Femur (tissue), 1 donor: ENCODE measurements at regions not wholly inside any gene's neighbourhood (a gene's known extent, or its start where the extent isn't known, plus 50 kb on each side); places are given as distances from the start of the nearest gene placed in this dataset.
"Not testable (repeated sequence)": the region's sequence is repeated elsewhere in the genome, so short reads cannot be mapped to it uniquely, and the experiment has no call there.

ENCODE experiments used
- DNase-seq: peaks from one replicate; pipeline ENCODE4 v3.0.0-alpha.2; 2017

DNA sequence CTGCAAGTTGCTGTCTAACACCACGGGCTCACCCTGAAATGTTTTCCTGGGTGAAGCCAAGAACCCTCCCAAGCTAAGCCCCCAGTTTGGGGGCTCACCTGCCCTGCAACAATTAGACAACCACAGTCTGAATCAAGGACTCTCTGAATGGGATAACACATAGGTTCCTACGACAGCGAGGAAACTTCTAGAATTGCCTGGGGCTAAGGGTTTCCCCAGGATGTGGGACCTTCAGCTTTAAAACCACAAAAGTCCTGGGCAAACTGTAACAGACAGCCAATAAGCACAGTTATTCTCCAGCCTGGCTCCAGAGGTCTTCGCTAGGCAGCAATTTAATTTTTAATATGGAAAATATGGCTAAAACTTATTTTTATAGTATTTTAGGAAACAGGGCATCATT is 162.6 kb downstream of the PRKX start:
- no peak for DNase-seq

DNA sequence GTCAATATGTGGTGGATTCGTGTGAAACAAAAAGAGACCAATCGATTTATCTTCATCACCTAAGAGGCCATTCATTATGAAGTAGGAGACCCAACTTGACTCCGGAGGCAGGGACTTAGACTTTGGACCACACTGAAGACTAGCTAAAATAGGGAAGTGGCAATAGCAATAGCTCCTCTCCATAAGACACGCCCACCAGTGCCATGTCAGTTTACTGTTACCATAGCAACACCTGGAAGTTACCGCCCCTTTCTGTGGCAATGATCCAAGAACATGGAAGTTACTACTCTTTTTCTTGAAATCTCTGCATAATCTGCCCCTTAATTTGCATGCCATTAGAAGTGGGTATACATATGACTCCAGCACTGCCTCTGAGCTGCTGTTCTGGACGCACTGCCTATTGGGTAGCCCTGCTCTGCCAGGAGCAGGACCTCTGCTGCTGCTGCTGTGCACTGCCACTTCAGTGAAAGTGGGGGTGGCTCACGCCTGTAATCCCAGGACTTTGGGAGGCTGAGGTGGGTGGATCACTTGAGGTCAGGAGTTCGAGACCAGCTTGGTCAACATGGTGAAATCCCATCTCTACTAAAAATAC is 163.2 kb downstream of the PRKX start:
- no peak for DNase-seq

DNA sequence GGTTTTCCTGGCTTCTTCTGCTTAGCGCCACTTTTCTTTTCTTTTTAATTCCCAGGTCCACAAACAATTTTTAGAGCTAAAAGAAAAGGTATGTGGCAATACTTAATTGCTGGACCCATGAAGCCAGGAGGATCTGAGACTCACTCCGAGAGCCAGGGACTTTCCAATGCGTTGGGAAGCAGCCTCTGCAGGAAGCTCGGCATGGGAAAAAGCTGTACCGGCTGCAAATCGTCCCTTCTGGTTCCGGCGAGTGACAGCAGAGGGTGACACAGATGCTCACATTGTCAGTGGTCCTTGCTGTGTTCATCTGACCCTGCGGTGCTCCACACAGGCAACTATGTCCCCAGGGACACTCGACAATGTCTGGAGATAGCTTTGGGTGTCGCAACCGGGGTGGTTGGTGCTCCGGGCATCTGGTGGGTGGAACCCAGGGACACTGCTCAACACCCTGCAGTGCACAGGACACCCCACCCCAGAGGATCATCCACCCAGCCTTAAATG is 164.0 kb downstream of the PRKX start:
- DNase-seq: peak; percentile 60

DNA sequence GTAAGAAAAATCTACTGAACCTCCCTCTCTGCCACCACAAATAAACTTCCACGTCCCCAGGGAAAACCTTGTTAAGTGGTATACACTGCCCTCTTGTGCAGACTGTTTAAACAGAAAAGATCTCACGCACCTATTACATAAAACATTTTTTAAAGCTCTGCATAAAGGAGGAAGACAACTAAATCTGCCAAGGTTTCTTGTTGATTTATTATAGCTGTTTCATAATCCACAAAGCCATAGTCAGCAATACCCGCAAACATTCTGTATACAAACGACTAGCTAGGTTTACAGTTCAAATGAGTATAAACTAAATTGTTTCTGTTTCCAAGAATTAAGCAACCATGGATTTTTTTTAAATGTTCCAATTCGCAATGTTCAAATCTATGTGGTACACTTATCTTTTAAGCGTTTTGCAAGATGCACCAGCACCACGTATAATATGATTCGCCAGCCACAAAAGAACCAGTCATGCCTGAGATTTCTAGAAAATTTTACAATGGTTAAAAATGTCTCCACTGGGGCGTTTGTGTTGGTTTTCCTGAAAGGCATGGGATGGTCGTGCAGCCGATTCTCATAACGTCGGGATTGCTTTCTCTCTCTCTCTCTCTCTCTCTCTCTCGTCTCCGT is 164.6 kb downstream of the PRKX start:
- DNase-seq: peak; percentile 59

DNA sequence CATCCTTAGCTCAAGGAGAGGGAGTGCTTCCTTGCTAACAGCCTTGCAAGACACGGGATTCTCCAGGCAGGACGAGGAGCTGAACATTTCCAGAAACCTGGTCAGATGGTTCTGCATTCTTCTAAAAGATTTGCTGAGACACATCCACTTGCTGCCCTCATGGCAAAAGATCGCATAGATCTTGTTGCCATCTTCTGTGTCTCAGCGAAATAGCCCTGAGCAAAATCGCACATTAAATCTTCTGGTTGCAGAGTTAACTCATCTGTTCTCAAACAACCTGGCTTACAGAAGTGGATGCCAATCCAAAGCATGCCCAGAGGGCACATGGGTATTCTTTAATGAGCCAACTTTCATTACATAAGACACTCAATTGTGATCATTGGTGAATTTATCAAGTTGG is 167.5 kb downstream of the PRKX start:
- DNase-seq: no peak

DNA sequence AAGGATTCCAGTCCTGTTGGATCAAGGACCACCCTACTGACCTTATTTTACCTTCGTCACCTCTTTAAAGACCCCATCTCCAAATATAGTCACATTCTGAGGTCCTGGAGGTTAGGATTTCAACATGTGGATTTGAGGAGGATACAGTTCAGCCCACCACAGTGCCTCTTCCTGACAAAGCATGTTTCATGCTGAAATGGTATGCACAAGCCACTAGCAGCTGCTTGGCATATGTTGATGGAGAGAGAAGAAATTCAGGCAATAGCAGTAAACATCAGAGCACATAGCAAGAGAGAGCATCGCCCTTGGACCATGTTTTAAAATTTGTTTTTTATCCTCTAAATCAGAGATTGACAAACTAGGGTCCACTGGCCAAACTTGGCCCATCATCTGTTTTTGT is 172.1 kb downstream of the PRKX start:
- DNase-seq: no peak

DNA sequence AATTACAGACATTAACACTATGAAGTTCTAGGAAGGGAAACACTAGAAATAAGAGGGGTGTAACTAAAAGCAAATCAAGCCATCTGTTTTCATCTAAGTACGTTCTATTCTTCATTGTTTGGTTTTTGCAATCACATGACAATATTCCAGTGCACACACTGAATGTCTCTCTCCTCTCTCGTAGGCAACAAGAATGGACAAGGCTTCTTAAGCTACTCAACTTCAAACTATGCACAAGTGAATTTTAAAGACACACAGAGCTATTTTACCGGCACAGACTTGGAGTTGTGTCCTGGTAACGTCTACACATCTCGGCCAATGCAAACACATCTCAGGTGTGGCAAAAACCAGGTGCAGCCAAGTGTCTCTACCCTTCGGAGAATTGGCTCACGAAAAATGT is 173.3 kb downstream of the PRKX start:
- no peak for DNase-seq

DNA sequence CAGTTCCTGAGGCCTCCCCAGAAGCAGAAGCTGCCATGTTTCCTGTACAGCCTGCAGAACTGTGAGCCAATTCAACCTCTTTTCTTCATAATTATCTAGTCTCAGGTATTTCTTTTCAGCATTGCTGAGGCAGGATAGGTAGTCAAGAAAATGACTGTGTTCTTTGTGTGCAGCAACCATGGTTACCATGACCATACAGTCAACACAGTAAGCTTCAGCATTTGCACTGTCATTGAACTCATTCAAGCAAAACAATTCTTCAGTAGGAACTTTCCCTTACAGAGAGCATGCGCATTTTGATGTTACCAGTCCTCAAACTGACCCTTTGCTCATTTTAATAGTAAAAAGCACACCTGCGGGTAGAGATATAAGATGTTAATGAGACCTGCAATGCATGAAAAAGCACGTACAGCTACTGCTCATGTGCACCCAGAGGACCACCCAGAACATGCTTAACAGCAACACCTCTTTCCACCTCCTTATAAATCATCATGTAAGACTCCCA is 180.8 kb downstream of the PRKX start:
- no peak for DNase-seq

DNA sequence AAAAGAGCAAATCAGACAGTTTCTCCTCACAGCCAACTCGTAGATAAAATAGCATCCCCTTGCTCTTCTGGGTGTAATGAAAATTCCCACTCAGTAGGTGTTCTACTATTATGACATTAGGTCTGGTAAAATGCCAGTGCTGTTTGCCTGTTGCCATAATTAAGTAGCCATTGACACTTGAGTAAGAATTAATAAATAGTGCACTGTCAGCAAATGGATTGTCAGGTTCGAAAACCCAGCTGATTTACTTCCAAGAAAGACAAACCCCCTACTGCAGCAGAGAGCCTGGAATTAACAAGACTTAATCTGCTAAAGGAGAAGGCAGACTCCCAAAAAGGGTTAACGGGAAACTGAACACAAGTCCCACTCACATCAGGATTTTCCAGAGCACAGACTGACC is 182.0 kb downstream of the PRKX start:
- not testable (repeated sequence) for DNase-seq

DNA sequence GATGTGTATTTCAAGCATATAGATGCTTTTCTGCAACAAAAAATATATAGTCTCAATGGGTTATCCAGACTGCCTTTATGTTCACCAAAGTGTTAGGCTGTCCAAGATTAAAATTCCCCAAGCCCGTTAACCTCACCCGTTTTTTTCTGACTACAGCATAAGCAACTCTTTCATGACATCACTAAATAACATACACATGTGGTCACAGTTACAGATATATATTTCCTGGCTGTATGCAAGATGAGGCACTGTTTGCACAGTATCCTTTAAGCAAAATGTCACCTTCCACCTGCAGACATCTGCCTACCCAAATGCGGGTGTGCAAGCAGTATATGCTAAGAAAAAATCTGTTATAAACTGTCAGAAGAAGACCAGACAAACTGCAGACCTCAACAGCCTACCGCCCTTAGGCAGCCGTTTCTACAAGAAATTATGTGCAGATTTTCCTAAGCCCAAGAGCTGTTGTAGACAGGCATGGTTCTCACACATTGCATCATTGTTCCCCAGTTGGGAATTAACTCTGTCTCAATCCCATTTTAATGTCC is 183.1 kb upstream of the MXRA5 start:
- no peak for DNase-seq

DNA sequence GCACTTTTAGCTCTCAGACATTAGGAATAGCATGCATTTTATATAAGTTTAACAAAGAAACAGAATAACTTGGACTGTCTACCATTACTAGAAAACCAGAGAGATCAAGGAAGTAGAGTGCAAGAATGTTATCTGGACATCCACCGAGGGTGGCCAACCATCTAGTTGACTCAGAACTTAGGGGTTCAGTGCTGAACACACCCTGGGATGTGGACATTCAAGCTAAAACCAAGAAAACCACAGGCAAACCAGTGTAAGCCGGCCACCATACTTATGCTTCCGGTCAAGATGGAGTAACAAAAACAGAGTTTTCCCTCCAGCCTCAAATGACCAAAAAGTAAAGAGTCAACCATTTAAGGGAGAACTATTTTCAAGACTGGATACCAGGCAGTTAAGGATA is 181.4 kb upstream of the MXRA5 start:
- DNase-seq: no peak

DNA sequence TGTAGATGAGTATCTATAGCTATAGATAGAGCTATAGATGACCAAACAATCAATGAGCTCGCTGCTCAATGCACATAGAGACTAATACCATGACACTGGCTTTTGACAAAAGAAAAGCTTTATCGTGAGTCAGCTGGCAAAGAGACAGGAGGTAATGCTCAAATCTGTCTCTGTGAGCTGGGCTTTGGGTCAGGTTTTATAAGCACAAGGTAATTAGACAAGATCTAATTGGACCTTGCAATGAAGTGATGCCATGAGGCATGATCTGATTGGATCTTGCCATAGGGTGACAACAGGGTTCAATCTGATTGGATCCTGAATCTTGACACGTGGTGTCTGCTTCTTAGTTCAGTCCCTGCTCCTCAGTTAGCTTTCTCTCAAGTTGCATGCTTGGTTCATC is 180.7 kb upstream of the MXRA5 start:
- no peak for DNase-seq

DNA sequence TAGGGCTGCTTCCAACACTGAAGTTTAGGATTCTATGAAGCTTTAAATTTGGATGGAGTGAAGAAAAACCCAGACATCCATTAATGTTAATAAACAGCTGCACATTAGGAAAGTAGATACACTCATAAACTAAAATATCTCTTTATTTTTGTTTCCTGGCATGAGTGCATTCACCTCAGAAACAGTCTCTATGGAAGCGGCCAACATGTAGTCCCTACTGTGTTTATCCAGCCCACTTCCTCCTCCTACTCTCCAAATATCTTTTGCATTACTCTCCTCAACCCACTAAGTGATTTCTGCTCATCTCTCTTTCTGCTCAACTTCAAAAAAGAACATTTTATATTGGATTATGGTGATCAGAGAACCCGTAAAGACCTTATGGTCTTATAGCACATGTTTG is 180.3 kb upstream of the MXRA5 start:
- no peak for DNase-seq

DNA sequence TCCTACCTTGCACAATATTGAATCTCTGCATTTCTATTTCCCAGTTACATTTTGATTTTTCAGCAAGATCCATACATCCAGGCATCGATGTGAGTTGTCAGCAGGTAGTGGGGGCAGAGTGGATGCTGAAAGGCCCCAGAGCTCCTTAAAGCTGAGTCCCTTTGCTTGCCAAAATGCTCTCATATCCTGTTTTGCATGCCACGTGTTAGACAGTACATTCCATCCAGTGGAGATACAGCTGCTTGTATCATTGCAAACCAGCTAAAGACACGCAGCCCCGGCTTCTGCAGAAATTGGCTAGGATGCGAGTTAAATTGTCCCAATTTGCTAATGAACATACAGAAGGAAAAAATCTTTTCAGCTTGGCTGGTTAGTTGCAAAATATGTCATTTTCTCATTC is 179.6 kb upstream of the MXRA5 start:
- DNase-seq: peak; percentile 65

DNA sequence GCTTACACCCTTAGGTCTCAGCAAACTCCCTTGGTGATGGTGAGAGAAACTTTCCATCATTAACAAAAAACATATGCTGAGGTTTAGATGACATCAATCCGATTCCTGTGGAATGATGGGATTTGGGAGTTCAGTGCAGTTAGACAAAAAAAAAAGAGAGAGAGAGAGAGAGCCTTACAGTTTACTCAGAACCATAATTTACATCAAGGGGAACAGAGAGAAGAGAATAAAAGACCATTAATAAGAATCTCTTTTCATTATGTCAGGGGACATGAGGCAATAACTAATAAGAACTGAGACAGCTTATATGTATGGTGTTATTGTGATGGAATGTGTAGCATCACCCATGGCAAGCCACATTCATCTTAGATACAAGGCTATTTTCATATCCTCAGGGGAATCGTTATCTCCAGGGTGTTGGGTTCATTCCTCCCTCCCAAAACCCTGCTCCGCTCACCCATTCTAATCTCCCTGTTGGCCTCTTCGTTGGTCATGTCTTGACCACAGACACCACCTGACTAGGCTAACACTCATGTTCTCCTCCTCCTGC is 175.7 kb upstream of the MXRA5 start:
- no peak for DNase-seq

DNA sequence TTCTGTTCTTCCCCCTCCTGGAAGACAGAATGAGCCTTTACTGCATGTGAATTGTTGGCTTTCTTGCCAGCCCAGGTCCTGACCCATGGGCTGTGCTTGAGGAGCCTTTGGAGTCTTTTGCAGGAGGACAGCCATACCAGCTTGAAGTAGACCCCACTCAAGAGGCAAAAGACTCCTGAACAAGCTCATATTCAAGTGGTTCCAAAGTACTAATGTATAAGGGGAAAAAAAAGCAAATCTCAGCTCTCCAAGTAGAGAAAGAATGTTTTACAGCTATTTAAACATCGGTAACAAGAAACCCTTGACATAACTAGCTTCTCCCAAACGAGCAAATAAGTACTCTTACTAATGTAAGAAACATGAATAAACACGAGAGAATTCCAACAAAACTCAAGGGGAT is 174.9 kb upstream of the MXRA5 start:
- no peak for DNase-seq

DNA sequence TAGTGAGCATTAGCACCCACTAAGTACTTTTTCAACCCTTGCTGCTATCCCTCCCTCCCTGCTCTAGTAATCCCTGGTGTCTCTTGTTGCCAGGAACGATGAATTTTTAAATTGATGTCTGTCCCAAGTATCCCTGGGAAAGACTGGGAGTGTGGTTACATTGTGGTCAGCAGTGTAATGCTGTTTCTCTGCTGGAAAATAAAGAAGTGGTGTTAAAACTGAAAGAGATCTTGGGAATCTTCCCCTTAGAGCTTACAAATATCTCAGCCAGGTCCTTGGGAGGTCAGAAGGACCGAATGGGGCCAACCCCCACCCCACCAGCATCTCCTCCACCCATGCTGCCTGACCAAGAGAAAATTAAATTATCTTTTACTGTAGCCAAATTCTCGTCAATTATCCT is 174.5 kb upstream of the MXRA5 start:
- DNase-seq: peak; percentile 35

DNA sequence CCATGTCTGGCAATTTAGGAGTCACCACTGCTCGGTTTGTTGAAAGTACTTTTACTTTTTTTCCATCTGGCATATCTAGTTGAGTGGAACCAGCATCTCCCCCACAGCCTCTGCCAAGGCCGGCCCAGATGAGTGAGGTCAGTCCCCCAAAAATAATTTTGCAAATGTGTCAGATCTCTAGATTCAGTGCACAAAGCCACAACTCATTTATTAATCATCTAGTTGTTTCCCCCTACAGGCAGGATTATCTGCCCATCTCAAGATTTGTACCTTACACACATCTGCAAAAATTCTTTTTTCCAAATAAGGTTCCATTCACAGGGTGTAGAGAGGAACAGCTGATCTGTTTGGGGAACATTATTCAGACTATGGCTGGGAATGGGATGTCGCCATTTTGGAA is 174.0 kb upstream of the MXRA5 start:
- DNase-seq: no peak

DNA sequence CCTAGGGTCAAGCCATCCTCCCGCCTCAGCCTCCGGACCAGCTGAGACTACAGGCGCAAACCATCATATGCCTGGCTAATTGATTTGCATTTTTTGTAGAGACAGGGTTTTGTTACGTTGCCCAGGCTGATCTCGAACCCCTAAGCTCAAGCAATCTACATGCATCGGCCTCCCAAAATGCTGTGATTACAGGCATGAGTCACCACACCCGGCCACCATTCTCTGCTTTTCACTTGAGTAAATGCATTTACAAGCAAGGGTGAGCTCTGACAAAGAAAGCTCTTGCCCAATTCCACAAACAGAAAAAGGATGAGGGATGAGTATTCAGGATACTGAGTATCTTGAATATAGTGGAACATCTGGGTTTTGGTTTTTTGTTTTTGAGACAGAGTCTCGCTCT is 172.9 kb upstream of the MXRA5 start:
- not testable (repeated sequence) for DNase-seq

DNA sequence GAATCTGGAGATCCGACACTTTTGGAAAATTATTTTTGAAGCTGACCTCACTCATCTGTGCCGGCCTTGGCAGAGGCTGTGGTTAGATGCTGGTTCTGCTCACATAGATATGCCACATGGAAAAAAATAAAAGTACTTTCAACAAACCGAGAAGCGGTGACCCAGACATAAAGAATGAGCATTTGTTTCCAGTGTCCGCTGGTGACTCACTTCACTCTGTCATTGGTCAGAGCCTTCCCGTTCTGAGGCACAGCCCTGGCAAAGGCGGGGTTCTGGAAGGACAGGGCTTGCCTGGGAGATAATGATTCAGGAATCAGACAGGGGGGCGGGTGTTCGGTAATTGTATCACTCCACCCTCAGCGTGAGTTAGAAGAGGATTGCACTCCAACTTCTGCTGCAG is 172.4 kb upstream of the MXRA5 start:
- peak; percentile 65 for DNase-seq

DNA sequence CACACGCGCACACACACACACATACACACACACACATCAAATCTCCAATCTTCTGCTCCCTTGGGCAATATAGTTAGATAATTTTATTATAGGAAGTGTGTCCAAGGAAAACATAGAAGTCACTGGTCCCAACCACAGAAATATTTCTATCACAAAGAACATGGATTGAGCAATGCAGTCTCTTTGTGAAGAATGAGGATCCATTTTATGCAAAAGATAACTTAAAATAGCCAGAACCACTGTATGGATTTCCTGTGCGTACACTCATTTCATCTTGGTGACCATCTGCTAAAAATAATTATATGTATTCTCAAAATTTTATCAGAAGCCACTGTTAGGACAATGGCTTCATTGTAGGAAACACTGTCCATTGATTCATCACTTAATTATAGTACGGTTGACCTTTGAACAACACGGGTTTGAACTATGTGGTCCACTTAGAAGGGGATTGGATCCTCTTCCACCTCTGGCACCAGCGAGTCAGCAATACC is 169.6 kb upstream of the MXRA5 start:
- DNase-seq: no peak

DNA sequence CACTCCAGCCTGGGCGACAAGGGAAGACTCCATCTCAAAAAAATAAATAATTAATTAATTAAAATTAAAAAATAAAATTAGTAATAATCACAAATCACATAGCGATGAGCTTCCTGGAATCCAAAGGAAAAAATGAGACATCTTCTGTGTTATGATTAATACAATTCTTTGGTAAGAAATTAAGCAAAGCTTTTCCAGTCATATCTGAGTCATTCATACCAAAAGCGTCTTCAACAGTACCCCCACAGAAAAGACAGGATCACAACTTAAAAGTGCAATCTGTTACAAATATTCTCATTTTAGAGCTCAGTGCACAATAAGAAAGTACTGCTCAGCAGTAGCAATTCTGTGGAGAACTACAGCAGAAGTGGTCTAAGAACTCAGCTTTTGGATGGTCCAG is 168.5 kb upstream of the MXRA5 start:
- DNase-seq: no peak

DNA sequence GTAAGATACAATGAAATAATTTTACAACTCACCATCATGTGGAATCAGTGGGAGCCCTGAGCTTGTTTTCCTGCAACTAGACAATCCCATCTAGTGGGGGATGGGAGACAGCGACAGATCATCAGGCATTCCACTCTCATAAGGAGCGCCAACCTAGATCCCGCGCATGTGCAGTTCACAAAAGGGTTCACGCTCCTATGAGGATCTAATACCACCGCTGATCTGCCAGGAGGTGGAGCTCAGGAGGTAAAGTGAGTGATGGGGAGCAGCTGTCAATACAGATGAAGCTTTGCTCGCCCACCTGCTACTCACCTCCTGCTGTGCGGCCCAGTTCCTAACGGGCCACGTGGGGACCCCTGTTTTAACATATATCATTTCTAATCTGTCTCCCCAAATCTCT is 165.7 kb upstream of the MXRA5 start:
- DNase-seq: not testable (repeated sequence)

DNA sequence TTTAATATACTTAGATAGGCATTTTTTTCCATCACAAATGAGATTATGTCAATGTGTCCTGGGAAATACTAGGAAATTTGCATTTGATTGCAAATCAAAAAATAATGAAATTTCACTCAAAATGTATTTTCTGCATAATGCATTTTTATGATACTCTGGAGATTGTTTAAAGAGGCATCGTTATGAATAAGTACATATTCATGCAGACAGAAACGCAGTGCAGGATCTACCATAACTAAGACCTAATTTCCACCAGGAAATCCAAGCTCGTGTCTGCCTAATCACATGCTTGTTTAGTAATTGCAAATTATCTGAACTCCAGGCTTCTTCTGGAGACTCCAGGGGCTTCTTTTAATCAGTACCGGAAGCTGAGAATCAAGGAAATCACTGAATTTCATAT is 163.5 kb upstream of the MXRA5 start:
- DNase-seq: no peak
